ENCODE measurements at regions not wholly inside any gene's neighbourhood (a gene's known extent, or its start where the extent isn't known, plus 50 kb on each side); places are given as distances from the start of the nearest gene placed in this dataset.

GRCh38 chr9:79131246-79131774, 440.5 kb upstream of the TLE4 start:
- H3K27ac Mint-ChIP-seq (ENCODE audit: unreplicated experiment) = no peak overlapping the region
- TF ChIP-seq, protein P1, sequence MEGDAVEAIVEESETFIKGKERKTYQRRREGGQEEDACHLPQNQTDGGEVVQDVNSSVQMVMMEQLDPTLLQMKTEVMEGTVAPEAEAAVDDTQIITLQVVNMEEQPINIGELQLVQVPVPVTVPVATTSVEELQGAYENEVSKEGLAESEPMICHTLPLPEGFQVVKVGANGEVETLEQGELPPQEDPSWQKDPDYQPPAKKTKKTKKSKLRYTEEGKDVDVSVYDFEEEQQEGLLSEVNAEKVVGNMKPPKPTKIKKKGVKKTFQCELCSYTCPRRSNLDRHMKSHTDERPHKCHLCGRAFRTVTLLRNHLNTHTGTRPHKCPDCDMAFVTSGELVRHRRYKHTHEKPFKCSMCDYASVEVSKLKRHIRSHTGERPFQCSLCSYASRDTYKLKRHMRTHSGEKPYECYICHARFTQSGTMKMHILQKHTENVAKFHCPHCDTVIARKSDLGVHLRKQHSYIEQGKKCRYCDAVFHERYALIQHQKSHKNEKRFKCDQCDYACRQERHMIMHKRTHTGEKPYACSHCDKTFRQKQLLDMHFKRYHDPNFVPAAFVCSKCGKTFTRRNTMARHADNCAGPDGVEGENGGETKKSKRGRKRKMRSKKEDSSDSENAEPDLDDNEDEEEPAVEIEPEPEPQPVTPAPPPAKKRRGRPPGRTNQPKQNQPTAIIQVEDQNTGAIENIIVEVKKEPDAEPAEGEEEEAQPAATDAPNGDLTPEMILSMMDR (IDR thresholded peaks at IDR 0.05; ENCODE audit: unreplicated experiment) = no peak
- CTCF ChIA-PET = no interaction called here
- intact Hi-C loops (cut with micrococcal nuclease; ENCODE audit: unreplicated experiment) = loop anchor here (10.0 kb wide), 1 partner anchor 307 kb away; no protein-coding TSS in a partner anchor
- H3K4me1 Mint-ChIP-seq (ENCODE audit: low read depth, unreplicated experiment) = no peaks in the 10 kb centered on the region
- no peak for DNase-seq
- BruUV-seq (replicated peaks) = no TSS peak
- no peak overlapping the region for H3K4me3 Mint-ChIP-seq (ENCODE audit: low read depth, unreplicated experiment)
- H3K27me3 Mint-ChIP-seq (ENCODE audit: unreplicated experiment) = no peaks in the 10 kb centered on the region
- no peaks in the 10 kb centered on the region for H3K9me3 Mint-ChIP-seq (ENCODE audit: low read depth, unreplicated experiment)
- no peaks in the 10 kb centered on the region for H3K36me3 Mint-ChIP-seq (ENCODE audit: insufficient read depth, unreplicated experiment)

- TF ChIP-seq, protein P1 (IDR thresholded peaks at IDR 0.05; ENCODE audit: unreplicated experiment) = no peak
- no TSS peak for BruUV-seq (replicated peaks)
- Mint-ChIP-seq H3K27ac (ENCODE audit: unreplicated experiment) (no peak overlapping the region), H3K27me3 (ENCODE audit: unreplicated experiment) (no peaks in the 10 kb centered on the region), H3K4me3 (ENCODE audit: low read depth, unreplicated experiment) (no peak overlapping the region), H3K4me1 (ENCODE audit: low read depth, unreplicated experiment) (no peaks in the 10 kb centered on the region), H3K36me3 (ENCODE audit: insufficient read depth, unreplicated experiment) (no peaks in the 10 kb centered on the region), H3K9me3 (ENCODE audit: low read depth, unreplicated experiment) (no peaks in the 10 kb centered on the region)
- no peak for DNase-seq
- CTCF ChIA-PET = no interaction called here
- intact Hi-C loops (cut with micrococcal nuclease; ENCODE audit: unreplicated experiment) = loop anchor here (10.0 kb wide), 1 partner anchor 307 kb away; no protein-coding TSS in a partner anchor
Measured at GRCh38 chr9:79131824-79132377, 439.9 kb upstream of the TLE4 start.

GRCh38 chr9:79134654-79135053, 437.1 kb upstream of the TLE4 start:
- Mint-ChIP-seq H3K27me3 (ENCODE audit: unreplicated experiment) (no peaks in the 10 kb centered on the region), H3K36me3 (ENCODE audit: insufficient read depth, unreplicated experiment) (no peaks in the 10 kb centered on the region), H3K4me1 (ENCODE audit: low read depth, unreplicated experiment) (no peaks in the 10 kb centered on the region), H3K9me3 (ENCODE audit: low read depth, unreplicated experiment) (no peaks in the 10 kb centered on the region), H3K4me3 (ENCODE audit: low read depth, unreplicated experiment) (no peak overlapping the region), H3K27ac (ENCODE audit: unreplicated experiment) (no peak overlapping the region)
- no peak for DNase-seq
- CTCF ChIA-PET = interaction anchor here (0.5 kb wide), 1 partner anchor 98 kb away, joined by 3 read pairs; no protein-coding TSS in a partner anchor
- TF ChIP-seq, protein P1 (IDR thresholded peaks at IDR 0.05; ENCODE audit: unreplicated experiment) = no peak
- intact Hi-C loops (cut with micrococcal nuclease; ENCODE audit: unreplicated experiment) = loop anchor here (10.0 kb wide), 1 partner anchor 310 kb away; no protein-coding TSS in a partner anchor
- BruUV-seq (replicated peaks) = no TSS peak

- TF ChIP-seq, protein P1 (IDR thresholded peaks at IDR 0.05; ENCODE audit: unreplicated experiment) = no peak
Measured at GRCh38 chr9:79135681-79136415, 435.9 kb upstream of the TLE4 start.

More at GRCh38 chr9:79135681-79136415, 435.9 kb upstream of the TLE4 start:
- intact Hi-C loops (cut with micrococcal nuclease; ENCODE audit: unreplicated experiment) = loop anchor here (10.0 kb wide), 1 partner anchor 311 kb away; no protein-coding TSS in a partner anchor
- H3K27me3 Mint-ChIP-seq (ENCODE audit: unreplicated experiment) = no peaks in the 10 kb centered on the region
- H3K9me3 Mint-ChIP-seq (ENCODE audit: low read depth, unreplicated experiment) = no peaks in the 10 kb centered on the region
- BruUV-seq (replicated peaks) = no TSS peak
- CTCF ChIA-PET = no interaction called here
- DNase-seq = no peak
- H3K4me1 Mint-ChIP-seq (ENCODE audit: low read depth, unreplicated experiment) = no peaks in the 10 kb centered on the region
- H3K36me3 Mint-ChIP-seq (ENCODE audit: insufficient read depth, unreplicated experiment) = no peaks in the 10 kb centered on the region
- H3K27ac Mint-ChIP-seq (ENCODE audit: unreplicated experiment) = no peak overlapping the region
- H3K4me3 Mint-ChIP-seq (ENCODE audit: low read depth, unreplicated experiment) = no peak overlapping the region
